H1 (cell line): ENCODE measurements at regions not wholly inside any gene's neighbourhood (a gene's known extent, or its start where the extent isn't known, plus 50 kb on each side); places are given as distances from the start of the nearest gene placed in this dataset.

Source experiments
- CTCF ChIA-PET: fragments of 300-600 bp; sonication (Branson Sonifier 250); formaldehyde crosslinking; loops from one replicate; lab custom pipeline; 2021; ENCODE audit not compliant: partially characterized antibody; lab: Charles Lee
- POLR2A ChIA-PET: fragments of 300-600 bp; sonication (Branson Sonifier 250); formaldehyde crosslinking; loops from one replicate; lab custom pipeline; 2021; ENCODE audit warnings: inconsistent platforms; ENCODE audit not compliant: partially characterized antibody; lab: Charles Lee
- DNase-seq, 2 experiments: peaks; one replicate each; pipeline versions ENCODE4 v3.0.0 to v3.0.0-alpha.2; 2010 to 2022; ENCODE audit warnings: low spot score in 2 of 2, low read depth in 1 of 2, mixed read lengths in 1 of 2
- FAIRE-seq: peaks from 2 replicates; lab custom pipeline; 2011; peaks lifted over from hg19 to GRCh38; lab: Jason Lieb, UNC
- H2AFZ ChIP-seq: 2 replicates; pipeline ENCODE4 v1.8.1; 2012; ENCODE audit warnings: low read length, inconsistent platforms
- H2AK5ac ChIP-seq: 2 replicates; pipeline ENCODE4 v1.6.1; 2013; ENCODE audit warnings: low read depth, low read length
- H2BK120ac ChIP-seq: replicated peaks from 2 replicates; pipeline ENCODE3; 2013; ENCODE audit warnings: low read depth, low read length, inconsistent platforms
- H2BK12ac ChIP-seq: 2 replicates; pipeline ENCODE4 v1.6.1; 2013; ENCODE audit warnings: low read depth, low read length
- H2BK15ac ChIP-seq: 2 replicates; pipeline ENCODE4 v1.6.1; 2013; ENCODE audit warnings: low read length
- H2BK20ac ChIP-seq: 2 replicates; pipeline ENCODE4 v1.6.1; 2013; ENCODE audit warnings: low read length
- H2BK5ac ChIP-seq: 2 replicates; pipeline ENCODE4 v1.6.1; 2013; ENCODE audit warnings: low read depth, low read length
- H3K14ac ChIP-seq: 2 replicates; pipeline ENCODE4 v1.6.1; 2013; ENCODE audit warnings: inconsistent platforms; ENCODE audit not compliant: insufficient read length
- H3K18ac ChIP-seq: 2 replicates; pipeline ENCODE4 v1.6.1; 2013; ENCODE audit warnings: low read length; ENCODE audit errors: extremely low read depth
- H3K23ac ChIP-seq: 2 replicates; pipeline ENCODE4 v1.6.1; 2013; ENCODE audit warnings: inconsistent platforms; ENCODE audit not compliant: insufficient read length
- H3K23me2 ChIP-seq: 2 replicates; pipeline ENCODE4 v1.6.1; 2013; ENCODE audit warnings: low read depth, low read length
- H3K27ac ChIP-seq: 2 replicates; pipeline ENCODE4 v1.6.1; 2011; ENCODE audit warnings: low read depth, low read length, inconsistent platforms
- H3K27me3 ChIP-seq, 4 experiments: replicated peaks in 1 of 4; 1 replicate in 1 of 4; 2 replicates in 3 of 4; pipeline versions ENCODE4 v1.6.1 to v1.8.1; 2011 to 2013; ENCODE audit warnings: low read length in 3 of 4, mild to moderate bottlenecking in 3 of 4, inconsistent platforms in 2 of 4, mixed read lengths in 2 of 4, moderate library complexity in 1 of 4; ENCODE audit not compliant: control insufficient read depth in 3 of 4, insufficient read depth in 3 of 4; ENCODE audit errors: extremely low read depth in 1 of 4
- H3K36me3 ChIP-seq, 4 experiments: 2 replicates each; pipeline versions ENCODE4 v1.6.1 to v1.8.1; 2011 to 2013; ENCODE audit warnings: mild to moderate bottlenecking in 4 of 4, low read length in 3 of 4, moderate library complexity in 2 of 4, control low read depth in 1 of 4, inconsistent platforms in 1 of 4; ENCODE audit not compliant: insufficient read depth in 4 of 4, control insufficient read depth in 2 of 4
- H3K4ac ChIP-seq: replicated peaks from 2 replicates; pipeline ENCODE3; 2013; ENCODE audit warnings: low read length, low read depth, mixed read lengths, inconsistent platforms; ENCODE audit not compliant: insufficient read length
- H3K4me1 ChIP-seq, 4 experiments: replicated peaks in 1 of 4; 1 replicate in 1 of 4; 2 replicates in 3 of 4; pipeline versions ENCODE4 v1.6.1 to v1.8.1; 2011 to 2013; ENCODE audit warnings: low read length in 3 of 4, inconsistent platforms in 2 of 4, mixed read lengths in 1 of 4; ENCODE audit not compliant: insufficient read depth in 4 of 4, control insufficient read depth in 3 of 4
- H3K4me2 ChIP-seq, 2 experiments: 2 replicates each; pipeline versions ENCODE4 v1.6.1 to v1.8.1; 2011 to 2013; ENCODE audit warnings: low read depth in 2 of 2, low read length in 2 of 2, control low read depth in 1 of 2, inconsistent platforms in 1 of 2, mild to moderate bottlenecking in 1 of 2; ENCODE audit not compliant: insufficient read depth in 1 of 2
- H3K4me3 ChIP-seq, 4 experiments: fragments of 200-600, 300-600 bp in 1 of 4; sonication (generic), shearing (Covaris generic), sonication (Bioruptor Twin) in 1 of 4; 2 replicates each; pipeline versions ENCODE4 v1.5.1 to v1.8.1; 2011 to 2016; ENCODE audit warnings: low read length in 4 of 4, low read depth in 3 of 4, control low read depth in 2 of 4, inconsistent platforms in 2 of 4, mild to moderate bottlenecking in 2 of 4, mixed read lengths in 1 of 4, moderate library complexity in 1 of 4; ENCODE audit not compliant: insufficient read depth in 2 of 4; ENCODE audit errors: extremely low read depth in 1 of 4
- H3K56ac ChIP-seq: replicated peaks from 2 replicates; pipeline ENCODE3; 2013; ENCODE audit warnings: low read depth, mild to moderate bottlenecking, mixed read lengths, low read length, inconsistent platforms; ENCODE audit not compliant: insufficient read length
- H3K79me1 ChIP-seq: 2 replicates; pipeline ENCODE4 v1.6.1; 2013; ENCODE audit warnings: low read depth, low read length, control low read depth
- H3K79me2 ChIP-seq, 2 experiments: 2 replicates each; pipeline versions ENCODE4 v1.6.1 to v1.8.1; 2012 to 2013; ENCODE audit warnings: low read length in 2 of 2, mild to moderate bottlenecking in 2 of 2, inconsistent platforms in 1 of 2; ENCODE audit not compliant: insufficient read depth in 2 of 2, control insufficient read depth in 1 of 2
- H3K9ac ChIP-seq, 4 experiments: replicated peaks in 1 of 4; 1 replicate in 1 of 4; 2 replicates in 3 of 4; pipeline versions ENCODE4 v1.6.1 to v1.8.1; 2011 to 2013; ENCODE audit warnings: low read depth in 3 of 4, low read length in 3 of 4, control low read depth in 2 of 4, mild to moderate bottlenecking in 2 of 4, moderate library complexity in 2 of 4, inconsistent platforms in 1 of 4; ENCODE audit errors: extremely low read depth in 1 of 4
- H3K9me3 ChIP-seq, 2 experiments: 2 replicates each; pipeline versions ENCODE4 v1.6.1 to v1.8.1; 2012 to 2013; ENCODE audit warnings: mild to moderate bottlenecking in 2 of 2, moderate library complexity in 2 of 2, control low read depth in 1 of 2, inconsistent platforms in 1 of 2, low read depth in 1 of 2, low read length in 1 of 2, mixed read lengths in 1 of 2; ENCODE audit not compliant: insufficient read depth in 2 of 2
- H4K20me1 ChIP-seq, 2 experiments: replicated peaks in 1 of 2; 2 replicates each; pipeline versions ENCODE3 to v1.8.1; 2011 to 2013; ENCODE audit warnings: inconsistent platforms in 2 of 2, low read length in 2 of 2, mild to moderate bottlenecking in 1 of 2; ENCODE audit not compliant: insufficient read depth in 2 of 2, control insufficient read depth in 1 of 2
- H4K5ac ChIP-seq: 2 replicates; pipeline ENCODE4 v1.6.1; 2013; ENCODE audit warnings: low read length, low read depth, mixed read lengths, inconsistent platforms; ENCODE audit not compliant: insufficient read length
- H4K8ac ChIP-seq: 2 replicates; pipeline ENCODE4 v1.8.0; 2013; ENCODE audit warnings: mild to moderate bottlenecking, moderate library complexity, low read length, inconsistent platforms; ENCODE audit not compliant: insufficient read depth; ENCODE audit errors: extremely low read depth
- H4K91ac ChIP-seq: replicated peaks from 2 replicates; pipeline ENCODE3; 2013; ENCODE audit warnings: low read length, mixed read lengths, inconsistent platforms; ENCODE audit not compliant: insufficient read length
- ASH2L ChIP-seq: fragments of 200-600, 300-600 bp; sonication (generic); IDR thresholded peaks from one replicate; pipeline ENCODE4 v1.7.1; 2017; ENCODE audit warnings: low read length
- BRCA1 ChIP-seq: IDR thresholded peaks from 2 replicates; pipeline ENCODE4 v1.6.1; 2012; ENCODE audit warnings: low read depth, low read length, improper control_type of control experiment
- CEBPB ChIP-seq: IDR thresholded peaks from 2 replicates; pipeline ENCODE4 v1.6.1; 2012; ENCODE audit warnings: low read depth, low read length
- SUZ12 ChIP-seq: fragments of 200-600 bp; sonication (generic); IDR thresholded peaks from 2 replicates; pipeline ENCODE4 v1.6.1; 2012; ENCODE audit warnings: mild to moderate bottlenecking, inconsistent platforms, low read length, moderate library complexity, mixed read lengths
- WGBS, 2 experiments: shearing (Covaris generic) in 1 of 2; methylation state at CpG; one replicate each; pipeline versions ENCODE4 v1.1.6 to v1.1.7; 2013 to 2015; ENCODE audit warnings: low lambda C conversion rate in 2 of 2, mixed read lengths in 2 of 2, inconsistent platforms in 1 of 2, low coverage in 1 of 2, missing lambda C conversion rate in 1 of 2; ENCODE audit not compliant: insufficient replicate concordance in 2 of 2, insufficient coverage in 1 of 2, insufficient read length in 1 of 2; ENCODE audit errors: extremely low coverage in 1 of 2, missing lambda C conversion rate in 1 of 2; 5-methylcytosine and 5-hydroxymethylcytosine counted together

DNA sequence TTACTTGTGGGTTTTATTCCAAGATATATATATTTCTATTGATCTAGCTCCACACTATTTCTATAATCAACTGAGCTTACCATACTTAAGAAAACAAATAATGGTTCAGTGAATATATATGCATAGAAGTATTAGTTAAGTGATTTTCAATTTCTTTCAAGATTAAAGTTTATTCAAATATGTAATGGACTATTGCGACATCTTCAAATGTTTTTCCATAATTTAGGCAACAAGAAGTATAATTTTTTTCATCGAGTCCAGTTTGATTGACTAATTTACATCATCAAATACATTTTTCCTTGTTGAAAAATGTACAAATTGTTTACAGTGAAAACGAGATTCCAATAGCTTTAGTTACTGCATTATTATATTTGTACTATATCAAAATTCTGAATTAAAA is 528.6 kb downstream of the PTPRC start:
- H2BK5ac ChIP-seq = no peak overlapping the region
- H4K20me1 ChIP-seq = no peaks in the 10 kb centered on the region
- no peak overlapping the region for H3K4me3 ChIP-seq
- H2BK15ac ChIP-seq = no peak overlapping the region
- H3K23ac ChIP-seq = no peak overlapping the region
- WGBS, 2 experiments = 96% methylated on average over 3 of the region's 3 CpGs; no CpG with 5 or more reads in 1 of the 2 experiments
- H3K56ac ChIP-seq = no peak overlapping the region
- H3K4me1 ChIP-seq = no peaks in the 10 kb centered on the region
- no peak overlapping the region for H2BK12ac ChIP-seq
- no peak overlapping the region for H2BK120ac ChIP-seq
- no peak overlapping the region for H3K9ac ChIP-seq
- H4K8ac ChIP-seq = no peak overlapping the region
- no peaks in the 10 kb centered on the region for H3K79me1 ChIP-seq
- no peak for FAIRE-seq
- H4K91ac ChIP-seq = no peak overlapping the region
- H4K5ac ChIP-seq = no peak overlapping the region
- H3K27ac ChIP-seq = no peak overlapping the region
- CTCF ChIA-PET = interaction anchor here (0.7 to 1.3 kb wide), 2 partner anchors 106 to 1087 kb away, joined by 3 to 5 read pairs; no protein-coding TSS in a partner anchor
- no peaks in the 10 kb centered on the region for H3K79me2 ChIP-seq
- H3K9me3 ChIP-seq = no peaks in the 10 kb centered on the region
- H3K36me3 ChIP-seq = no peaks in the 10 kb centered on the region
- H3K23me2 ChIP-seq = no peaks in the 10 kb centered on the region
- no peak overlapping the region for H2AFZ ChIP-seq
- DNase-seq = no peak
- H3K18ac ChIP-seq = no peak overlapping the region
- no peak overlapping the region for H2AK5ac ChIP-seq
- H3K14ac ChIP-seq = no peak overlapping the region
- H3K4me2 ChIP-seq = no peak overlapping the region
- no peak overlapping the region for H2BK20ac ChIP-seq
- TF ChIP-seq SUZ12 (no peak), CEBPB (peak; percentile 74; the same call in 1 of the 2 replicates), ASH2L (no peak), BRCA1 (no peak)
- H3K4ac ChIP-seq = no peak overlapping the region
- no peaks in the 10 kb centered on the region for H3K27me3 ChIP-seq
- POLR2A ChIA-PET = no interaction called here
